PC-3 (cell line): ENCODE measurements at regions not wholly inside any gene's neighbourhood (a gene's known extent, or its start where the extent isn't known, plus 50 kb on each side); places are given as distances from the start of the nearest gene placed in this dataset.

Source experiments
- CTCF ChIP-seq: fragments of 300-600 bp; sonication (generic); conservative IDR thresholded peaks from 2 replicates; pipeline ENCODE4 v1.5.1; 2017; ENCODE audit warnings: antibody characterized with exemption, low read depth, mild to moderate bottlenecking, low read length
- EZH2 ChIP-seq: fragments of 300-600 bp; sonication (generic); IDR thresholded peaks from one replicate; pipeline ENCODE4 v1.6.1; 2017; ENCODE audit warnings: antibody characterized with exemption, mild to moderate bottlenecking, low read length; ENCODE audit not compliant: unreplicated experiment
- EZH2phosphoT487 ChIP-seq: fragments of 300-600 bp; sonication (generic); IDR thresholded peaks from 2 replicates; pipeline ENCODE4 v1.6.1; 2018; ENCODE audit warnings: mild to moderate bottlenecking, antibody characterized with exemption, low read length, borderline replicate concordance

- TF ChIP-seq EZH2 (no peak), CTCF (no peak), EZH2phosphoT487 (no peak)
Observed at GRCh38 chr15:95912728-95913127, 417.8 kb upstream of the NR2F2 start.
